ENCODE measurements at regions not wholly inside any gene's neighbourhood (a gene's known extent, or its start where the extent isn't known, plus 50 kb on each side); places are given as distances from the start of the nearest gene placed in this dataset.

- no peaks in the 10 kb centered on the region for H3K4me1 Mint-ChIP-seq
- peaks cover 2% of the 10 kb centered on the region in 3 donors for H3K27me3 Mint-ChIP-seq (ENCODE audit: low read depth in 3 of 3)
- H3K4me3 Mint-ChIP-seq: no peak overlapping the region
- DNase-seq: no peak
- no peak overlapping the region for H3K27ac Mint-ChIP-seq
- H3K9me3 Mint-ChIP-seq: no peaks in the 10 kb centered on the region
- H3K36me3 Mint-ChIP-seq: no peaks in the 10 kb centered on the region
Observed at GRCh38 chrX:39401483-39402110, 600.3 kb downstream of the MID1IP1 start.

- Mint-ChIP-seq H3K9me3 (no peaks in the 10 kb centered on the region), H3K36me3 (no peaks in the 10 kb centered on the region), H3K4me1 (no peaks in the 10 kb centered on the region), H3K4me3 (no peak overlapping the region), H3K27ac (no peak overlapping the region), H3K27me3 (ENCODE audit: low read depth in 3 of 3) (peaks cover 2 to 4% (median 4%) of the 10 kb centered on the region in 3 donors)
- DNase-seq: no peak
Observed at GRCh38 chrX:39402158-39402557, 600.9 kb downstream of the MID1IP1 start.

- H3K4me3 Mint-ChIP-seq: no peak overlapping the region
- H3K4me1 Mint-ChIP-seq: no peaks in the 10 kb centered on the region
- H3K36me3 Mint-ChIP-seq: no peaks in the 10 kb centered on the region
- no peak for DNase-seq
- H3K27me3 Mint-ChIP-seq (ENCODE audit: low read depth in 3 of 3): peaks cover 0 to 8% (median 2%) of the 10 kb centered on the region in 3 donors
- H3K9me3 Mint-ChIP-seq: no peaks in the 10 kb centered on the region
- no peak overlapping the region for H3K27ac Mint-ChIP-seq
Observed at GRCh38 chrX:39406799-39407198, 605.5 kb downstream of the MID1IP1 start.

- no peaks in the 10 kb centered on the region for H3K36me3 Mint-ChIP-seq
- no peaks in the 10 kb centered on the region for H3K9me3 Mint-ChIP-seq
- peaks cover 0 to 6% (median 5%) of the 10 kb centered on the region in 3 donors for H3K27me3 Mint-ChIP-seq (ENCODE audit: low read depth in 3 of 3)
- no peak overlapping the region for H3K27ac Mint-ChIP-seq
- no peaks in the 10 kb centered on the region for H3K4me1 Mint-ChIP-seq
- H3K4me3 Mint-ChIP-seq: no peak overlapping the region
- DNase-seq: no peak
Observed at GRCh38 chrX:39409246-39409917, 608.1 kb downstream of the MID1IP1 start.

- no peak for DNase-seq
- Mint-ChIP-seq H3K4me1 (no peaks in the 10 kb centered on the region), H3K36me3 (no peaks in the 10 kb centered on the region), H3K27me3 (ENCODE audit: low read depth in 3 of 3) (peaks cover 2 to 9% (median 6%) of the 10 kb centered on the region in 3 donors), H3K9me3 (no peaks in the 10 kb centered on the region), H3K27ac (no peak overlapping the region), H3K4me3 (no peak overlapping the region)
Observed at GRCh38 chrX:39414290-39414854, 613.1 kb downstream of the MID1IP1 start.

- Mint-ChIP-seq H3K4me3 (no peak overlapping the region), H3K27ac (no peak overlapping the region), H3K4me1 (no peaks in the 10 kb centered on the region), H3K9me3 (no peaks in the 10 kb centered on the region), H3K27me3 (ENCODE audit: low read depth in 3 of 3) (peaks cover 2 to 9% (median 2%) of the 10 kb centered on the region in 3 donors), H3K36me3 (no peaks in the 10 kb centered on the region)
- DNase-seq: no peak
Observed at GRCh38 chrX:39416547-39417260, 615.4 kb downstream of the MID1IP1 start.

- no peak for DNase-seq
- Mint-ChIP-seq H3K27ac (no peak overlapping the region), H3K4me3 (no peak overlapping the region), H3K4me1 (no peaks in the 10 kb centered on the region), H3K9me3 (no peaks in the 10 kb centered on the region), H3K36me3 (no peaks in the 10 kb centered on the region), H3K27me3 (ENCODE audit: low read depth in 3 of 3) (peaks cover 2 to 9% (median 2%) of the 10 kb centered on the region in 3 donors)
Observed at GRCh38 chrX:39418254-39418704, 617.0 kb downstream of the MID1IP1 start.

GRCh38 chrX:39418731-39419638 lies 617.7 kb downstream of the MID1IP1 start:
- Mint-ChIP-seq H3K9me3 (no peaks in the 10 kb centered on the region), H3K4me3 (no peak overlapping the region), H3K27ac (no peak overlapping the region), H3K4me1 (no peaks in the 10 kb centered on the region), H3K36me3 (no peaks in the 10 kb centered on the region), H3K27me3 (ENCODE audit: low read depth in 3 of 3) (peaks cover 2 to 9% (median 2%) of the 10 kb centered on the region in 3 donors)
- DNase-seq: no peak

GRCh38 chrX:39421006-39421405 lies 619.7 kb downstream of the MID1IP1 start:
- Mint-ChIP-seq H3K27ac (no peak overlapping the region), H3K36me3 (no peaks in the 10 kb centered on the region), H3K27me3 (ENCODE audit: low read depth in 3 of 3) (peaks cover 1 to 7% (median 2%) of the 10 kb centered on the region in 3 donors), H3K4me3 (no peak overlapping the region), H3K9me3 (no peaks in the 10 kb centered on the region), H3K4me1 (no peaks in the 10 kb centered on the region)
- no peak for DNase-seq

- Mint-ChIP-seq H3K4me3 (no peak overlapping the region), H3K4me1 (no peaks in the 10 kb centered on the region), H3K36me3 (no peaks in the 10 kb centered on the region), H3K9me3 (no peaks in the 10 kb centered on the region), H3K27ac (no peak overlapping the region), H3K27me3 (ENCODE audit: low read depth in 3 of 3) (peaks cover 0 to 4% (median 3%) of the 10 kb centered on the region in 3 donors)
- DNase-seq: no peak
Observed at GRCh38 chrX:39425124-39425806, 624.0 kb downstream of the MID1IP1 start.

GRCh38 chrX:39426101-39426500 lies 624.8 kb downstream of the MID1IP1 start:
- H3K27ac Mint-ChIP-seq: no peak overlapping the region
- peaks cover 0 to 4% (median 3%) of the 10 kb centered on the region in 3 donors for H3K27me3 Mint-ChIP-seq (ENCODE audit: low read depth in 3 of 3)
- H3K4me1 Mint-ChIP-seq: no peaks in the 10 kb centered on the region
- no peaks in the 10 kb centered on the region for H3K9me3 Mint-ChIP-seq
- DNase-seq: no peak
- no peaks in the 10 kb centered on the region for H3K36me3 Mint-ChIP-seq
- H3K4me3 Mint-ChIP-seq: no peak overlapping the region

- Mint-ChIP-seq H3K27ac (no peak overlapping the region), H3K4me3 (no peak overlapping the region), H3K36me3 (no peaks in the 10 kb centered on the region), H3K27me3 (ENCODE audit: low read depth in 3 of 3) (peaks cover 0 to 4% (median 3%) of the 10 kb centered on the region in 3 donors), H3K4me1 (no peaks in the 10 kb centered on the region), H3K9me3 (no peaks in the 10 kb centered on the region)
- no peak for DNase-seq
Observed at GRCh38 chrX:39427492-39427891, 626.2 kb downstream of the MID1IP1 start.

- Mint-ChIP-seq H3K27me3 (ENCODE audit: low read depth in 3 of 3) (peaks cover 0 to 4% (median 3%) of the 10 kb centered on the region in 3 donors), H3K4me3 (no peak overlapping the region), H3K9me3 (no peaks in the 10 kb centered on the region), H3K4me1 (no peaks in the 10 kb centered on the region), H3K27ac (no peak overlapping the region), H3K36me3 (no peaks in the 10 kb centered on the region)
- DNase-seq: no peak
Observed at GRCh38 chrX:39427906-39428305, 626.6 kb downstream of the MID1IP1 start.

All from immature natural killer cell (primary cell).